H9 (cell line): ENCODE measurements at regions not wholly inside any gene's neighbourhood (a gene's known extent, or its start where the extent isn't known, plus 50 kb on each side); places are given as distances from the start of the nearest gene placed in this dataset.
"Not testable (repeated sequence)": the region's sequence is repeated elsewhere in the genome, so short reads cannot be mapped to it uniquely, and the experiment has no call there.

Experiments used
- DNase-seq: peaks from one replicate; pipeline ENCODE4 v3.0.0-alpha.2; 2017
- H2AFZ ChIP-seq: one replicate; pipeline ENCODE4 v1.6.1; 2013; ENCODE audit warnings: mild to moderate bottlenecking, low read length, control low read depth, moderate library complexity
- H2AK5ac ChIP-seq: 2 replicates; pipeline ENCODE4 v1.6.1; 2013; ENCODE audit warnings: low read length, control low read depth, mixed read lengths; ENCODE audit not compliant: insufficient read length
- H2BK120ac ChIP-seq: one replicate; pipeline ENCODE4 v1.6.1; 2013; ENCODE audit warnings: low read depth, mild to moderate bottlenecking, low read length, control low read depth, inconsistent platforms; ENCODE audit not compliant: poor library complexity, severe bottlenecking
- H2BK12ac ChIP-seq: 2 replicates; pipeline ENCODE4 v1.6.1; 2013; ENCODE audit warnings: low read length, control low read depth, mixed read lengths, low read depth; ENCODE audit not compliant: insufficient read length
- H2BK15ac ChIP-seq: 2 replicates; pipeline ENCODE4 v1.6.1; 2013; ENCODE audit warnings: low read depth, low read length, control low read depth
- H2BK20ac ChIP-seq: one replicate; pipeline ENCODE4 v1.6.1; 2013; ENCODE audit warnings: low read depth, mild to moderate bottlenecking, low read length, control low read depth, inconsistent platforms; ENCODE audit not compliant: poor library complexity, severe bottlenecking
- H2BK5ac ChIP-seq: 2 replicates; pipeline ENCODE4 v1.6.1; 2013; ENCODE audit warnings: low read length, control low read depth, mixed read lengths; ENCODE audit not compliant: insufficient read length
- H3K14ac ChIP-seq: 2 replicates; pipeline ENCODE4 v1.6.1; 2013; ENCODE audit warnings: low read length, control low read depth; ENCODE audit not compliant: insufficient read depth
- H3K18ac ChIP-seq: 2 replicates; pipeline ENCODE4 v1.6.1; 2013; ENCODE audit warnings: low read depth, mild to moderate bottlenecking, mixed read lengths, low read length, control low read depth; ENCODE audit not compliant: insufficient read length
- H3K23ac ChIP-seq: 2 replicates; pipeline ENCODE4 v1.6.1; 2013; ENCODE audit warnings: low read length, control low read depth, mixed read lengths, low read depth; ENCODE audit not compliant: insufficient read length
- H3K23me2 ChIP-seq: 2 replicates; pipeline ENCODE4 v1.6.1; 2013; ENCODE audit warnings: low read depth, mild to moderate bottlenecking, mixed read lengths, low read length, control low read depth; ENCODE audit not compliant: insufficient read length, poor library complexity, severe bottlenecking
- H3K27ac ChIP-seq: 2 replicates; pipeline ENCODE4 v1.5.1; 2013; ENCODE audit warnings: low read length, control low read depth, mixed read lengths, low read depth; ENCODE audit not compliant: insufficient read length
- H3K27me3 ChIP-seq: 2 replicates; pipeline ENCODE4 v1.6.1; 2013; ENCODE audit warnings: low read length, control low read depth, inconsistent platforms; ENCODE audit not compliant: insufficient read depth
- H3K4ac ChIP-seq: 2 replicates; pipeline ENCODE4 v1.6.1; 2013; ENCODE audit warnings: low read depth, mild to moderate bottlenecking, control low read depth, inconsistent platforms, low read length, moderate library complexity
- H3K4me1 ChIP-seq: 2 replicates; pipeline ENCODE4 v1.6.1; 2013; ENCODE audit warnings: low read length, control low read depth, inconsistent platforms; ENCODE audit not compliant: insufficient read depth
- H3K4me2 ChIP-seq: 2 replicates; pipeline ENCODE4 v1.6.1; 2013; ENCODE audit warnings: low read length, control low read depth, mixed read lengths; ENCODE audit not compliant: insufficient read length, insufficient read depth
- H3K56ac ChIP-seq: 2 replicates; pipeline ENCODE4 v1.6.1; 2013; ENCODE audit warnings: low read depth, mild to moderate bottlenecking, mixed read lengths, low read length, control low read depth; ENCODE audit not compliant: insufficient read length
- H3K79me1 ChIP-seq: 2 replicates; pipeline ENCODE4 v1.6.1; 2013; ENCODE audit warnings: low read depth, mild to moderate bottlenecking, moderate library complexity, low read length, control low read depth, inconsistent platforms; ENCODE audit not compliant: insufficient read depth, poor library complexity, severe bottlenecking
- H3K79me2 ChIP-seq: 2 replicates; pipeline ENCODE4 v1.6.1; 2013; ENCODE audit warnings: low read length, control low read depth, inconsistent platforms; ENCODE audit not compliant: insufficient read depth
- H3K9ac ChIP-seq: 2 replicates; pipeline ENCODE4 v1.6.1; 2013; ENCODE audit warnings: low read length, control low read depth, mixed read lengths; ENCODE audit not compliant: insufficient read length; ENCODE audit errors: extremely low read depth
- H3K9me3 ChIP-seq: one replicate; pipeline ENCODE4 v1.6.1; 2013; ENCODE audit warnings: low read depth, low read length, inconsistent platforms; ENCODE audit not compliant: control insufficient read depth
- H3T11ph ChIP-seq: one replicate; pipeline ENCODE4 v1.6.1; 2013; ENCODE audit warnings: mild to moderate bottlenecking, low read length, control low read depth, inconsistent platforms
- H4K20me1 ChIP-seq: one replicate; pipeline ENCODE4 v1.6.1; 2013; ENCODE audit not compliant: control insufficient read depth, insufficient read length, insufficient read depth
- H4K5ac ChIP-seq: 2 replicates; pipeline ENCODE4 v1.6.1; 2013; ENCODE audit warnings: low read depth, mild to moderate bottlenecking, mixed read lengths, low read length, control low read depth; ENCODE audit not compliant: insufficient read length
- H4K8ac ChIP-seq: replicated peaks from 2 replicates; pipeline ENCODE4 v1.6.1; 2013; ENCODE audit warnings: low read length, control low read depth, mixed read lengths, low read depth; ENCODE audit not compliant: insufficient read length
- H4K91ac ChIP-seq: 2 replicates; pipeline ENCODE4 v1.6.1; 2013; ENCODE audit warnings: low read depth, mild to moderate bottlenecking, moderate library complexity, mixed read lengths, low read length, control low read depth; ENCODE audit not compliant: insufficient read length
- H3K27ac Mint-ChIP-seq, 3 experiments: 2 replicates in 2 of 3; 3 replicates in 1 of 3; pipeline ENCODE4 v1.8.0; 2020 to 2021; ENCODE audit warnings: mixed read lengths in 3 of 3, mild to moderate bottlenecking in 1 of 3, moderate library complexity in 1 of 3
- H3K27me3 Mint-ChIP-seq: 2 replicates; pipeline ENCODE4 v1.8.0; 2021; ENCODE audit warnings: low read depth, mild to moderate bottlenecking, moderate library complexity, mixed read lengths
- H3K36me3 Mint-ChIP-seq, 3 experiments: 2 replicates in 2 of 3; 3 replicates in 1 of 3; pipeline ENCODE4 v1.8.0; 2020 to 2021; ENCODE audit warnings: low read depth in 3 of 3, mixed read lengths in 3 of 3; ENCODE audit not compliant: insufficient read depth in 1 of 3
- H3K4me1 Mint-ChIP-seq, 2 experiments: 2 replicates each; pipeline ENCODE4 v1.8.0; 2020; ENCODE audit warnings: mixed read lengths in 2 of 2
- H3K4me3 Mint-ChIP-seq, 2 experiments: 2 replicates in 1 of 2; 3 replicates in 1 of 2; pipeline ENCODE4 v1.8.0; 2020 to 2021; ENCODE audit warnings: mild to moderate bottlenecking in 2 of 2, mixed read lengths in 2 of 2, moderate library complexity in 1 of 2
- H3K9me3 Mint-ChIP-seq, 2 experiments: 2 replicates in 1 of 2; 3 replicates in 1 of 2; pipeline ENCODE4 v1.8.0; 2020; ENCODE audit warnings: mild to moderate bottlenecking in 2 of 2, mixed read lengths in 2 of 2, moderate library complexity in 1 of 2
- CTCF ChIP-seq: fragments of 200-600 bp; sonication (generic); conservative IDR thresholded peaks from 3 replicates; pipeline ENCODE4 v1.8.0; 2021; ENCODE audit warnings: antibody characterized with exemption, mild to moderate bottlenecking
- WGBS: extraction: QIAGEN DNeasy Blood & Tissue Kit; methylation state at CpG from one replicate; pipeline ENCODE4 v1.1.7; 2013; ENCODE audit warnings: missing lambda C conversion rate, low lambda C conversion rate, mixed read lengths; ENCODE audit not compliant: insufficient read length; ENCODE audit errors: extremely low coverage; 5-methylcytosine and 5-hydroxymethylcytosine counted together

GRCh38 chr2:236786751-236787150 lies 217.1 kb downstream of the ACKR3 start:
- H2BK15ac ChIP-seq = no peak overlapping the region
- Mint-ChIP-seq H3K27ac (no peak overlapping the region), H3K4me1 (peaks cover 7 to 8% of the 10 kb centered on the region in 2 experiments; a peak in 2 of 4 replicates), H3K9me3 (peaks cover 0 to 4% of the 10 kb centered on the region in 2 experiments; a peak in 3 of 5 replicates), H3K4me3 (no peak overlapping the region), H3K27me3 (peaks cover 11% of the 10 kb centered on the region), H3K36me3 (peaks cover 0 to 5% (median 0%) of the 10 kb centered on the region in 3 experiments; a peak in 1 of 7 replicates)
- H3K4ac ChIP-seq = no peak overlapping the region
- no peak overlapping the region for H2BK5ac ChIP-seq
- H3K27ac ChIP-seq = no peak overlapping the region
- H3K14ac ChIP-seq = no peak overlapping the region
- no peak overlapping the region for H4K5ac ChIP-seq
- H2BK20ac ChIP-seq = no peak overlapping the region
- no peak overlapping the region for H3K4me2 ChIP-seq
- WGBS = no CpG with 5 or more reads among the region's 4 CpGs
- H2BK12ac ChIP-seq = no peak overlapping the region
- H2AFZ ChIP-seq = no peak overlapping the region
- H3K79me2 ChIP-seq = no peaks in the 10 kb centered on the region
- no peak for DNase-seq
- no peak overlapping the region for H4K91ac ChIP-seq
- H3K4me1 ChIP-seq = no peaks in the 10 kb centered on the region
- no peaks in the 10 kb centered on the region for H4K20me1 ChIP-seq
- no peak for TF ChIP-seq CTCF
- H3K27me3 ChIP-seq = no peaks in the 10 kb centered on the region
- H3K18ac ChIP-seq = no peak overlapping the region
- no peaks in the 10 kb centered on the region for H3K79me1 ChIP-seq
- H2AK5ac ChIP-seq = no peak overlapping the region
- no peak overlapping the region for H2BK120ac ChIP-seq
- no peak overlapping the region for H3T11ph ChIP-seq
- no peak overlapping the region for H3K23ac ChIP-seq
- no peak overlapping the region for H3K56ac ChIP-seq
- H3K9ac ChIP-seq = no peak overlapping the region
- H3K9me3 ChIP-seq = no peaks in the 10 kb centered on the region
- H4K8ac ChIP-seq = no peak overlapping the region
- no peaks in the 10 kb centered on the region for H3K23me2 ChIP-seq

GRCh38 chr2:236787376-236787775 lies 217.8 kb downstream of the ACKR3 start:
- not testable (repeated sequence) for H3K4me1 ChIP-seq, H4K8ac ChIP-seq, H2BK15ac ChIP-seq, H3K27me3 ChIP-seq, H3K27ac ChIP-seq, H4K20me1 ChIP-seq, H3K36me3 Mint-ChIP-seq, H2BK12ac ChIP-seq, H4K5ac ChIP-seq, H3K4me1 Mint-ChIP-seq, H2BK5ac ChIP-seq, H3K27ac Mint-ChIP-seq, H3K79me2 ChIP-seq, H2BK120ac ChIP-seq, H3K4me2 ChIP-seq, H3K23me2 ChIP-seq, H3K4me3 Mint-ChIP-seq, H2AFZ ChIP-seq, H3K27me3 Mint-ChIP-seq, H3K18ac ChIP-seq, H3K9ac ChIP-seq, DNase-seq, H2BK20ac ChIP-seq, H2AK5ac ChIP-seq, H3K9me3 Mint-ChIP-seq, H3K4ac ChIP-seq, H3T11ph ChIP-seq, H3K14ac ChIP-seq, H3K9me3 ChIP-seq, H4K91ac ChIP-seq, H3K23ac ChIP-seq, H3K56ac ChIP-seq, H3K79me1 ChIP-seq
- no CpG with 5 or more reads among the region's 5 CpGs for WGBS
